HL-60 (cell line): ENCODE measurements at regions not wholly inside any gene's neighbourhood (a gene's known extent, or its start where the extent isn't known, plus 50 kb on each side); places are given as distances from the start of the nearest gene placed in this dataset.

Experiments
- POLR2AphosphoS5 ChIP-seq: IDR thresholded peaks from 2 replicates; pipeline ENCODE4 v1.6.1; 2012; ENCODE audit warnings: low read depth
- TF ChIP-seq, protein P1 (sequence below): IDR thresholded peaks from one replicate; pipeline ENCODE4 v1.5.1; 2011; ENCODE audit warnings: low read length, control low read depth, inconsistent platforms; ENCODE audit not compliant: insufficient read depth
- TF ChIP-seq, protein P2 (sequence below): IDR thresholded peaks from 2 replicates; pipeline ENCODE4 v1.6.1; 2012; ENCODE audit warnings: low read depth; ENCODE audit not compliant: insufficient replicate concordance

DNA sequence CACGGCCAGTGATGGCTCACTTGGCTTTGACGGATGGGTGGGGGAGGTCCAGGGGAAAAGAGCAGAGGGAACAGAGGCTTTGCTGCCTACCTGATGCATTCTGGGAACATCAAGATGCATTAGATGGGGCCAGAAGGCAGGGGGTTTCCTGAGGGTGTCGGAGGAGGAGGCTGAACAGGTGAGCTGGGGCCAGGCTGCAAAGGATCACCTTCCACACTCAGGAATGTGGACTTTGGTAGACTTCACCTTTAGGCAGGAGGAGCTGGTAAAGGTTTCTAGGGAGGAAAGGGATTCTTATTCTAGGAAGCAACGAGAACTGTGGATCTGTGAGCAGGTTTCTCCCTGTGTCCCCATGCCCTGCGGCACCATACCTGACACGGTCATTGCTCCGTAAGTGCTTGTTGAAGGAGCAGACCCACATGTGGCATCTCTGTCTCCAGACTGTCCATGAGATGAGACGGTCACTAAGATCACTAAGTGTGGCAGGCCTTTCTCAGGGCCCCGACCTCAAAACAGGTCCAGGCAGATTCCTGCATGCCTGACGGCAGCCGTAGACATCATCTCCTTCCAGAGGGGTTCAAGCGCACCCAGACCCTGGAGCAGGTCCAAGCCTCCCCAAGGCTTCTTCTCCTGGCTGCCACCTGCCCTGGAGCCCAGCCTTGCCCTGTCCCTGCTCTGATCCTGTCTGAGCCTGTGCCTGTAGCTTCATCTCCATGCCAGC lies 89.1 kb upstream of the SLC25A33 start:
- TF ChIP-seq, protein P1, sequence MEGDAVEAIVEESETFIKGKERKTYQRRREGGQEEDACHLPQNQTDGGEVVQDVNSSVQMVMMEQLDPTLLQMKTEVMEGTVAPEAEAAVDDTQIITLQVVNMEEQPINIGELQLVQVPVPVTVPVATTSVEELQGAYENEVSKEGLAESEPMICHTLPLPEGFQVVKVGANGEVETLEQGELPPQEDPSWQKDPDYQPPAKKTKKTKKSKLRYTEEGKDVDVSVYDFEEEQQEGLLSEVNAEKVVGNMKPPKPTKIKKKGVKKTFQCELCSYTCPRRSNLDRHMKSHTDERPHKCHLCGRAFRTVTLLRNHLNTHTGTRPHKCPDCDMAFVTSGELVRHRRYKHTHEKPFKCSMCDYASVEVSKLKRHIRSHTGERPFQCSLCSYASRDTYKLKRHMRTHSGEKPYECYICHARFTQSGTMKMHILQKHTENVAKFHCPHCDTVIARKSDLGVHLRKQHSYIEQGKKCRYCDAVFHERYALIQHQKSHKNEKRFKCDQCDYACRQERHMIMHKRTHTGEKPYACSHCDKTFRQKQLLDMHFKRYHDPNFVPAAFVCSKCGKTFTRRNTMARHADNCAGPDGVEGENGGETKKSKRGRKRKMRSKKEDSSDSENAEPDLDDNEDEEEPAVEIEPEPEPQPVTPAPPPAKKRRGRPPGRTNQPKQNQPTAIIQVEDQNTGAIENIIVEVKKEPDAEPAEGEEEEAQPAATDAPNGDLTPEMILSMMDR, result no peak
- TF ChIP-seq, protein P2, sequence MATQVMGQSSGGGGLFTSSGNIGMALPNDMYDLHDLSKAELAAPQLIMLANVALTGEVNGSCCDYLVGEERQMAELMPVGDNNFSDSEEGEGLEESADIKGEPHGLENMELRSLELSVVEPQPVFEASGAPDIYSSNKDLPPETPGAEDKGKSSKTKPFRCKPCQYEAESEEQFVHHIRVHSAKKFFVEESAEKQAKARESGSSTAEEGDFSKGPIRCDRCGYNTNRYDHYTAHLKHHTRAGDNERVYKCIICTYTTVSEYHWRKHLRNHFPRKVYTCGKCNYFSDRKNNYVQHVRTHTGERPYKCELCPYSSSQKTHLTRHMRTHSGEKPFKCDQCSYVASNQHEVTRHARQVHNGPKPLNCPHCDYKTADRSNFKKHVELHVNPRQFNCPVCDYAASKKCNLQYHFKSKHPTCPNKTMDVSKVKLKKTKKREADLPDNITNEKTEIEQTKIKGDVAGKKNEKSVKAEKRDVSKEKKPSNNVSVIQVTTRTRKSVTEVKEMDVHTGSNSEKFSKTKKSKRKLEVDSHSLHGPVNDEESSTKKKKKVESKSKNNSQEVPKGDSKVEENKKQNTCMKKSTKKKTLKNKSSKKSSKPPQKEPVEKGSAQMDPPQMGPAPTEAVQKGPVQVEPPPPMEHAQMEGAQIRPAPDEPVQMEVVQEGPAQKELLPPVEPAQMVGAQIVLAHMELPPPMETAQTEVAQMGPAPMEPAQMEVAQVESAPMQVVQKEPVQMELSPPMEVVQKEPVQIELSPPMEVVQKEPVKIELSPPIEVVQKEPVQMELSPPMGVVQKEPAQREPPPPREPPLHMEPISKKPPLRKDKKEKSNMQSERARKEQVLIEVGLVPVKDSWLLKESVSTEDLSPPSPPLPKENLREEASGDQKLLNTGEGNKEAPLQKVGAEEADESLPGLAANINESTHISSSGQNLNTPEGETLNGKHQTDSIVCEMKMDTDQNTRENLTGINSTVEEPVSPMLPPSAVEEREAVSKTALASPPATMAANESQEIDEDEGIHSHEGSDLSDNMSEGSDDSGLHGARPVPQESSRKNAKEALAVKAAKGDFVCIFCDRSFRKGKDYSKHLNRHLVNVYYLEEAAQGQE, result no peak
- no peak for TF ChIP-seq POLR2AphosphoS5
